HG03457 (cell line): ENCODE measurements at regions not wholly inside any gene's neighbourhood (a gene's known extent, or its start where the extent isn't known, plus 50 kb on each side); places are given as distances from the start of the nearest gene placed in this dataset.

Experiments used
- ATAC-seq: cut with Tn5 transposase; IDR thresholded peaks from one replicate; pipeline ENCODE4 v1.9.1; 2021; ENCODE audit warnings: moderate number of reproducible peaks; ENCODE audit not compliant: unreplicated experiment

GRCh38 chr6:168886964-168887363 lies 366.7 kb downstream of the THBS2 start:
- no peak for ATAC-seq

- ATAC-seq, result no peak
Observed at GRCh38 chr6:168885751-168886742, 367.6 kb downstream of the THBS2 start.

GRCh38 chr6:168885196-168885595 lies 368.4 kb downstream of the THBS2 start:
- no peak for ATAC-seq

GRCh38 chr6:168884646-168885086 lies 369.0 kb downstream of the THBS2 start:
- peak; percentile 79 for ATAC-seq

GRCh38 chr6:168884050-168884645 lies 369.5 kb downstream of the THBS2 start:
- ATAC-seq, result no peak

GRCh38 chr6:168883410-168884049 lies 370.1 kb downstream of the THBS2 start:
- ATAC-seq, result no peak

GRCh38 chr6:168880271-168880670 lies 373.4 kb downstream of the THBS2 start:
- no peak for ATAC-seq

GRCh38 chr6:168877821-168878282 lies 375.8 kb downstream of the THBS2 start:
- ATAC-seq, result no peak

GRCh38 chr6:168876956-168877355 lies 376.7 kb downstream of the THBS2 start:
- no peak for ATAC-seq

GRCh38 chr6:168875811-168876576 lies 377.7 kb downstream of the THBS2 start:
- no peak for ATAC-seq

- ATAC-seq, result no peak
Observed at GRCh38 chr6:168874637-168875036, 379.0 kb downstream of the THBS2 start.

GRCh38 chr6:168873278-168874190 lies 380.1 kb downstream of the THBS2 start:
- ATAC-seq, result no peak

GRCh38 chr6:168871642-168872315 lies 381.9 kb downstream of the THBS2 start:
- no peak for ATAC-seq

GRCh38 chr6:168870982-168871381 lies 382.7 kb downstream of the THBS2 start:
- ATAC-seq, result no peak

- no peak for ATAC-seq
Observed at GRCh38 chr6:168867247-168868102, 386.2 kb downstream of the THBS2 start.

- no peak for ATAC-seq
Observed at GRCh38 chr6:168866534-168866933, 387.1 kb downstream of the THBS2 start.

- ATAC-seq, result no peak
Observed at GRCh38 chr6:168865522-168865921, 388.1 kb downstream of the THBS2 start.
